ENCODE measurements at regions not wholly inside any gene's neighbourhood (a gene's known extent, or its start where the extent isn't known, plus 50 kb on each side); places are given as distances from the start of the nearest gene placed in this dataset.

GRCh38 chr13:58429917-58430316 is 798.4 kb downstream of the PCDH17 start:
- TF ChIP-seq CTCF (IDR thresholded peaks at IDR 0.05; ENCODE audit: low read depth, low read length, poor library complexity, severe bottlenecking): no peak
- TF ChIP-seq EZH2phosphoT487 (IDR thresholded peaks at IDR 0.05; ENCODE audit: borderline replicate concordance, low read length): no peak

Data from DOHH2 (cell line).